ENCODE measurements at regions not wholly inside any gene's neighbourhood (a gene's known extent, or its start where the extent isn't known, plus 50 kb on each side); places are given as distances from the start of the nearest gene placed in this dataset.

DNA sequence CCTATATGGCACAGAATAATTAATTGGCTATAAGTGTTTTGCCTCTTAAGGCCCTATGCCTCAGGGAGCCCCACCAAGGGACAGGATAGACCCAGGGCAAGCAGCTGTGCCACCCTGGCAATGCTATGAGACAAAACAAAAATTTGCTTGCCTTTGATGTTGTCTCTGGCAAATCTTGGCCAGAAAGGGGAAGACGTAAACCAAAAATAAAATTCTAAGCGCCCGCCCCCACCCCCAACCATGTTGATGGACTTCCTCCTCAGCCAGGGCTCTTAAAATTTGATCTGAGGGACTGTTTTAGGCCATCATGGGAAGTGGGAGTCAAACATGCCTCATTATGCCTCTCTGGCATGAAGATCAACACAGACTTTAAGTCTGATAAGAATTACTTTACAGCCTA is 130.5 kb upstream of the APOOL start:
- TF ChIP-seq, protein P1, sequence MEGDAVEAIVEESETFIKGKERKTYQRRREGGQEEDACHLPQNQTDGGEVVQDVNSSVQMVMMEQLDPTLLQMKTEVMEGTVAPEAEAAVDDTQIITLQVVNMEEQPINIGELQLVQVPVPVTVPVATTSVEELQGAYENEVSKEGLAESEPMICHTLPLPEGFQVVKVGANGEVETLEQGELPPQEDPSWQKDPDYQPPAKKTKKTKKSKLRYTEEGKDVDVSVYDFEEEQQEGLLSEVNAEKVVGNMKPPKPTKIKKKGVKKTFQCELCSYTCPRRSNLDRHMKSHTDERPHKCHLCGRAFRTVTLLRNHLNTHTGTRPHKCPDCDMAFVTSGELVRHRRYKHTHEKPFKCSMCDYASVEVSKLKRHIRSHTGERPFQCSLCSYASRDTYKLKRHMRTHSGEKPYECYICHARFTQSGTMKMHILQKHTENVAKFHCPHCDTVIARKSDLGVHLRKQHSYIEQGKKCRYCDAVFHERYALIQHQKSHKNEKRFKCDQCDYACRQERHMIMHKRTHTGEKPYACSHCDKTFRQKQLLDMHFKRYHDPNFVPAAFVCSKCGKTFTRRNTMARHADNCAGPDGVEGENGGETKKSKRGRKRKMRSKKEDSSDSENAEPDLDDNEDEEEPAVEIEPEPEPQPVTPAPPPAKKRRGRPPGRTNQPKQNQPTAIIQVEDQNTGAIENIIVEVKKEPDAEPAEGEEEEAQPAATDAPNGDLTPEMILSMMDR (IDR thresholded peaks at IDR 0.05; ENCODE audit: insufficient read depth, low read depth, low read length) = no peak
- TF ChIP-seq EZH2 (IDR thresholded peaks at IDR 0.05; ENCODE audit: insufficient read depth, low read length) = no peak
- Mint-ChIP-seq H3K27ac (ENCODE audit: unreplicated experiment) (no peak overlapping the region), H3K36me3 (ENCODE audit: low read depth, unreplicated experiment) (no peaks in the 10 kb centered on the region), H3K4me3 (ENCODE audit: unreplicated experiment) (no peak overlapping the region), H3K9me3 (ENCODE audit: unreplicated experiment) (no peaks in the 10 kb centered on the region), H3K4me1 (ENCODE audit: low read depth, unreplicated experiment) (no peaks in the 10 kb centered on the region), H3K27me3 (ENCODE audit: low read depth, unreplicated experiment) (no peaks in the 10 kb centered on the region)
- H3K9me3 ChIP-seq (ENCODE audit: insufficient read depth, low read depth, low read length) = no peaks in the 10 kb centered on the region
- no peak overlapping the region for H2AFZ ChIP-seq (ENCODE audit: low read depth, low read length)
- no peaks in the 10 kb centered on the region for H3K36me3 ChIP-seq (ENCODE audit: insufficient read depth, low read length)
- no peaks in the 10 kb centered on the region for H3K79me2 ChIP-seq (ENCODE audit: insufficient read depth, low read length)
- no peak overlapping the region for H3K4me2 ChIP-seq (ENCODE audit: low read length)
- no peak overlapping the region for H3K9ac ChIP-seq (ENCODE audit: low read length)
- no peak for DNase-seq (ENCODE audit: low read depth)
- FAIRE-seq = no peak
- H3K4me1 ChIP-seq (ENCODE audit: insufficient read depth, low read length) = no peaks in the 10 kb centered on the region
- no peaks in the 10 kb centered on the region for H4K20me1 ChIP-seq (ENCODE audit: insufficient read depth, low read length)
- H3K27ac ChIP-seq (ENCODE audit: low read depth, low read length) = no peak overlapping the region
- no peaks in the 10 kb centered on the region for H3K27me3 ChIP-seq (ENCODE audit: insufficient read depth, low read length)
- H3K4me3 ChIP-seq (ENCODE audit: insufficient read depth, low read depth, low read length) = no peak overlapping the region

DNA sequence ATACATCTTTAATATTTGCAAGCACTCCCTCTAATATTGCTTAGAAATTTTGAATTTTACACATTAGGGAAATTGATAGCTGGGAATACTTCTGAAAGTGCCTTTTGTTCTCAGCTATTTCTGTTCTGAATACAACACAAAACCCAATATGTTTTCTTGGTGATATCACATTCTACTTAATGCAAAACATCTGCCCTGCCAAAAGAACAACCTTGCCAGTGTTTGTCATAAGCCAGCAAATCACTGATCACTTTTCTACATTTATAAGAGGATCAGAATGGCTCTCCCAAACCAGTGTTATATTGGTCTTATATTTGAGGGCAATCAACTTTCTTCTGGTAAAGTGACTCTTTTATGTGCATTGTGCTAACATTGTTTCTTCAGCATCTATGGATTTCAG is 126.8 kb upstream of the APOOL start:
- Histone ChIP-seq H3K36me3 (ENCODE audit: insufficient read depth, low read length) (no peaks in the 10 kb centered on the region), H3K27ac (ENCODE audit: low read depth, low read length) (no peak overlapping the region), H3K4me1 (ENCODE audit: insufficient read depth, low read length) (no peaks in the 10 kb centered on the region), H2AFZ (ENCODE audit: low read depth, low read length) (no peak overlapping the region), H3K79me2 (ENCODE audit: insufficient read depth, low read length) (no peaks in the 10 kb centered on the region), H3K9ac (ENCODE audit: low read length) (no peak overlapping the region), H3K9me3 (ENCODE audit: insufficient read depth, low read depth, low read length) (no peaks in the 10 kb centered on the region), H3K27me3 (ENCODE audit: insufficient read depth, low read length) (no peaks in the 10 kb centered on the region), H3K4me2 (ENCODE audit: low read length) (no peak overlapping the region), H3K4me3 (ENCODE audit: insufficient read depth, low read depth, low read length) (no peak overlapping the region), H4K20me1 (ENCODE audit: insufficient read depth, low read length) (no peaks in the 10 kb centered on the region)
- FAIRE-seq (peak; percentile 96), DNase-seq (ENCODE audit: low read depth) (no peak)
- Mint-ChIP-seq H3K27me3 (ENCODE audit: low read depth, unreplicated experiment) (no peaks in the 10 kb centered on the region), H3K36me3 (ENCODE audit: low read depth, unreplicated experiment) (no peaks in the 10 kb centered on the region), H3K9me3 (ENCODE audit: unreplicated experiment) (no peaks in the 10 kb centered on the region), H3K27ac (ENCODE audit: unreplicated experiment) (no peak overlapping the region), H3K4me1 (ENCODE audit: low read depth, unreplicated experiment) (no peaks in the 10 kb centered on the region), H3K4me3 (ENCODE audit: unreplicated experiment) (no peak overlapping the region)
- TF ChIP-seq, protein P1 (IDR thresholded peaks at IDR 0.05; ENCODE audit: insufficient read depth, low read depth, low read length) = no peak

DNA sequence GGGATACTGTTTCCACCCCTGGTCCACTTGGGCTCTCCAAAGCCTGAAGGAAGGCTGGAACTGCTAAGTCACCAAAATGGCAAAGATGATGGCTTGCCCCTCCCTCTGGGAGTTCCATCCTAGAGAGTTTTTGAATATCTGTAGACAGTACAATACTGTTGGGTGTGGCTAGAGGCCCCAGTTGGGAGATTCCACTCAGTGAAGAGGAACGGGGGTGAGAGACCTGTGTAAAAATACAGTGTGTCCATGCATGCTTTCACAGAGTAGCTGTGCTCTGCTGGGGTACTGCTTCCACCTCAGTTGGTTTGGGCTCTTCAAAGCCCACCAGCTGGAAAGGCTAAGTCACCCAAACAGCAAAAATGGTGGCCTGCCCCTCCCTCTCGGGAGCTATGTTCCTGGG is 109.8 kb upstream of the APOOL start:
- Mint-ChIP-seq H3K27me3 (ENCODE audit: low read depth, unreplicated experiment) (no peaks in the 10 kb centered on the region), H3K9me3 (ENCODE audit: unreplicated experiment) (peaks cover 2% of the 10 kb centered on the region), H3K4me3 (ENCODE audit: unreplicated experiment) (no peak overlapping the region), H3K36me3 (ENCODE audit: low read depth, unreplicated experiment) (no peaks in the 10 kb centered on the region), H3K4me1 (ENCODE audit: low read depth, unreplicated experiment) (no peaks in the 10 kb centered on the region), H3K27ac (ENCODE audit: unreplicated experiment) (no peak overlapping the region)
- no peaks in the 10 kb centered on the region for H3K4me1 ChIP-seq (ENCODE audit: insufficient read depth, low read length)
- no peaks in the 10 kb centered on the region for H3K9me3 ChIP-seq (ENCODE audit: insufficient read depth, low read depth, low read length)
- H2AFZ ChIP-seq (ENCODE audit: low read depth, low read length) = no peak overlapping the region
- FAIRE-seq = no peak
- no peaks in the 10 kb centered on the region for H3K36me3 ChIP-seq (ENCODE audit: insufficient read depth, low read length)
- no peak overlapping the region for H3K27ac ChIP-seq (ENCODE audit: low read depth, low read length)
- no peaks in the 10 kb centered on the region for H3K27me3 ChIP-seq (ENCODE audit: insufficient read depth, low read length)
- TF ChIP-seq EZH2 (IDR thresholded peaks at IDR 0.05; ENCODE audit: insufficient read depth, low read length) = no peak
- TF ChIP-seq, protein P1 (IDR thresholded peaks at IDR 0.05; ENCODE audit: insufficient read depth, low read depth, low read length) = no peak
- H3K9ac ChIP-seq (ENCODE audit: low read length) = no peak overlapping the region
- H4K20me1 ChIP-seq (ENCODE audit: insufficient read depth, low read length) = no peaks in the 10 kb centered on the region
- no peak overlapping the region for H3K4me3 ChIP-seq (ENCODE audit: insufficient read depth, low read depth, low read length)
- no peak for DNase-seq (ENCODE audit: low read depth)
- no peaks in the 10 kb centered on the region for H3K79me2 ChIP-seq (ENCODE audit: insufficient read depth, low read length)
- no peak overlapping the region for H3K4me2 ChIP-seq (ENCODE audit: low read length)

All from astrocyte (in vitro differentiated cells and primary cell).